22Rv1 (cell line): ENCODE measurements at regions not wholly inside any gene's neighbourhood (a gene's known extent, or its start where the extent isn't known, plus 50 kb on each side); places are given as distances from the start of the nearest gene placed in this dataset.

Experiments used
- ZFX ChIP-seq: fragments of 450-650 bp; IDR thresholded peaks from 2 replicates; pipeline ENCODE4 v1.6.1; 2017; ENCODE audit warnings: antibody characterized with exemption, borderline replicate concordance
- TF ChIP-seq, protein P1 (sequence below): fragments of 450-650 bp; IDR thresholded peaks from 2 replicates; pipeline ENCODE4 v1.5.1; 2017; ENCODE audit warnings: mild to moderate bottlenecking

DNA sequence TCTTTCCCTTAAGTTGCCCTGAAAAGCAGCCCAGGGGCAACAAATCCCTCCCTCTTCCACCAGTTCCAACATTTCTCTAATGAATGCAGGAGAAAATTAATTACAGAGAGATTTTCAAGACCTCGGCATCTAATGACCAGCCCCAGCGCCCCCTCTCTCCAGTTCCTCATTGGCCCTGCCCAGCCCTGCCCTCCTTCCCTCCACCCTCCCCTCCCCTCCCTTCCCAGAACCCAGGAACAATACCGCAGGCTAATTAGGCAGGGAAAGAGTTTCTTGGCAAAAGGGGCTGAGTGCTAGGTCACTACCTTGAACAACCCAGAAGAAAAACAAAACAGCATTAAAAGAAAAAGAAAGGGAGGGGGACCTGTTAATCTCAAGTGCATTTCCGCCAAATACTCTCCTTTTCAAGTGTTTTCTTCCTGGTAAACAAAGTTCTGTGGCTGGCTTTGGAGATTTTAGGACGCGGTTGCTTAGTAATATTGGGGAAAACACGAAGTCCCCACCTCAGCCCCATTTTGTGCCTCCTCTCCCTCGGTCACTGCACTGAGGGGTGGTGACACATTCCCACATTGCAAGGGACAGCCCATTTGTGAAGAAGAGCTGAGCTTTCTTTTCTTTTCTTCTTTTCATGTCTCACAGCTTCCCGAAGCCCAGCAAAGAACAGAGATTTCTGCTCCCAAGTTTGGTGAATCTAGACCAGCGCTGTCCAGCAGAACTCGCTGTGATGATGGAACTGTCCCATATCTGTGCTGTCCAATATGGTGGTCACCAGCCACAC lies 215.4 kb downstream of the SOX9 start:
- TF ChIP-seq, protein P1, sequence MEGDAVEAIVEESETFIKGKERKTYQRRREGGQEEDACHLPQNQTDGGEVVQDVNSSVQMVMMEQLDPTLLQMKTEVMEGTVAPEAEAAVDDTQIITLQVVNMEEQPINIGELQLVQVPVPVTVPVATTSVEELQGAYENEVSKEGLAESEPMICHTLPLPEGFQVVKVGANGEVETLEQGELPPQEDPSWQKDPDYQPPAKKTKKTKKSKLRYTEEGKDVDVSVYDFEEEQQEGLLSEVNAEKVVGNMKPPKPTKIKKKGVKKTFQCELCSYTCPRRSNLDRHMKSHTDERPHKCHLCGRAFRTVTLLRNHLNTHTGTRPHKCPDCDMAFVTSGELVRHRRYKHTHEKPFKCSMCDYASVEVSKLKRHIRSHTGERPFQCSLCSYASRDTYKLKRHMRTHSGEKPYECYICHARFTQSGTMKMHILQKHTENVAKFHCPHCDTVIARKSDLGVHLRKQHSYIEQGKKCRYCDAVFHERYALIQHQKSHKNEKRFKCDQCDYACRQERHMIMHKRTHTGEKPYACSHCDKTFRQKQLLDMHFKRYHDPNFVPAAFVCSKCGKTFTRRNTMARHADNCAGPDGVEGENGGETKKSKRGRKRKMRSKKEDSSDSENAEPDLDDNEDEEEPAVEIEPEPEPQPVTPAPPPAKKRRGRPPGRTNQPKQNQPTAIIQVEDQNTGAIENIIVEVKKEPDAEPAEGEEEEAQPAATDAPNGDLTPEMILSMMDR = no peak
- TF ChIP-seq ZFX = no peak
